ENCODE measurements at regions not wholly inside any gene's neighbourhood (a gene's known extent, or its start where the extent isn't known, plus 50 kb on each side); places are given as distances from the start of the nearest gene placed in this dataset.
A peak's percentile ranks its signal among the peaks of the same experiment; 100 is the strongest.

DNA sequence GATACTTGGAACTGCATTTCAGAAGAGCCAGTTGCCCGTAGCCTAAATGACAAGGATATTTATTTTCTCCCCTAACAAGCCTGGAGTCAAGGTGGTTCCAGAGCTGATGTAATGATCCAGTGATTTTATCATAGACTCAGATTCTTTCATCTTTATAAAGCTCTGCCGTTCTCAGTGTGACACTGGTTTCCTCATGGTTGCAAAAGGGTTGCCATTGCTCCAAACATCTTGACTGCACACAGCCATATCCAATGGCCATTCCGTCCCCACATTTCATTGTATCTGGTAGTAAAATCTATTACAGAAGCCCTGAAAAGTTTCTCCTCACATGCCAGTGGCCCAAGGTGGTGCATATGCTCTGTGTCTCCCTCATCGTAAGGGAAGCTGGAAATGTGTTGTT is 63.1 kb upstream of the SDK2 start:
- H3K9me3 ChIP-seq, result peaks cover 0 to 6% (median 0%) of the 10 kb centered on the region in 3 donors
- H3K36me3 ChIP-seq, result no peaks in the 10 kb centered on the region
- H3K4me1 ChIP-seq, result no peaks in the 10 kb centered on the region
- intact Hi-C loops (cut with DNase I; ENCODE audit: low total_unique reads), result no loop called here
- no peak overlapping the region for H3K27ac ChIP-seq
- no peak overlapping the region for H3K4me3 ChIP-seq
- peaks cover 0 to 58% of the 10 kb centered on the region in 2 donors for H3K27me3 ChIP-seq
- DNase-seq, result no peak
- TF ChIP-seq, protein P1, sequence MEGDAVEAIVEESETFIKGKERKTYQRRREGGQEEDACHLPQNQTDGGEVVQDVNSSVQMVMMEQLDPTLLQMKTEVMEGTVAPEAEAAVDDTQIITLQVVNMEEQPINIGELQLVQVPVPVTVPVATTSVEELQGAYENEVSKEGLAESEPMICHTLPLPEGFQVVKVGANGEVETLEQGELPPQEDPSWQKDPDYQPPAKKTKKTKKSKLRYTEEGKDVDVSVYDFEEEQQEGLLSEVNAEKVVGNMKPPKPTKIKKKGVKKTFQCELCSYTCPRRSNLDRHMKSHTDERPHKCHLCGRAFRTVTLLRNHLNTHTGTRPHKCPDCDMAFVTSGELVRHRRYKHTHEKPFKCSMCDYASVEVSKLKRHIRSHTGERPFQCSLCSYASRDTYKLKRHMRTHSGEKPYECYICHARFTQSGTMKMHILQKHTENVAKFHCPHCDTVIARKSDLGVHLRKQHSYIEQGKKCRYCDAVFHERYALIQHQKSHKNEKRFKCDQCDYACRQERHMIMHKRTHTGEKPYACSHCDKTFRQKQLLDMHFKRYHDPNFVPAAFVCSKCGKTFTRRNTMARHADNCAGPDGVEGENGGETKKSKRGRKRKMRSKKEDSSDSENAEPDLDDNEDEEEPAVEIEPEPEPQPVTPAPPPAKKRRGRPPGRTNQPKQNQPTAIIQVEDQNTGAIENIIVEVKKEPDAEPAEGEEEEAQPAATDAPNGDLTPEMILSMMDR (IDR thresholded peaks at IDR 0.05), result no peak

DNA sequence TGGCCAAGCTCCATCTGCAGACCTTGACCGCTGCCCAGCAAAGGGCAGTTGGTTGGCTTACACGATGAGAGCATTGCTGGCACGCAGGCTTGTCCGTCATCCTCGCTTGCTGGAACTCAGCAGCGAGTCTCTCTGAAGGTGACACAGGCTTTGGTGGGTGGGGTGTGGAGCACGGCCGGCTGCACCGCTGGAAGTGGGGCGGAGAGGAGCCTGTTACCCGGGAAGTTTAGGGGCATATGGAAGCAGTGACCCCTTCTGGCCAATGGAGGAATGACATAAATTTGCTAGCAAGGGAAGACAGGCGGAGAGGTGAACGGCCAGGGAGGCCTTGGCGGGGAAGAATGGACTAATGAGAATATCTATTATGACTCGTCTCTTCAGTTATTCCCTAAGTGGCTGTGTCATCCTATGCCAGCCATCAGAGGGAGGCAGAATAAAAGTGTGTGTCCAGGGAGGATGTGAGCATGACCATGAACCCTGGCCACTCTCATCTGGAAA is 65.9 kb upstream of the SDK2 start:
- Histone ChIP-seq H3K9me3 (peaks cover 0 to 6% (median 0%) of the 10 kb centered on the region in 3 donors), H3K36me3 (no peaks in the 10 kb centered on the region), H3K4me1 (no peaks in the 10 kb centered on the region), H3K27ac (no peak overlapping the region), H3K4me3 (no peak overlapping the region), H3K27me3 (peaks cover 0 to 60% of the 10 kb centered on the region in 2 donors)
- TF ChIP-seq, protein P1 (IDR thresholded peaks at IDR 0.05), result peak; percentile 52 to 63
- peak in 1 of 2 donors; percentile 34 for DNase-seq
- intact Hi-C loops (cut with DNase I; ENCODE audit: low total_unique reads), result loop anchor here (5.0 to 10.0 kb wide), 2 partner anchors 115 to 283 kb away; no protein-coding TSS in a partner anchor

DNA sequence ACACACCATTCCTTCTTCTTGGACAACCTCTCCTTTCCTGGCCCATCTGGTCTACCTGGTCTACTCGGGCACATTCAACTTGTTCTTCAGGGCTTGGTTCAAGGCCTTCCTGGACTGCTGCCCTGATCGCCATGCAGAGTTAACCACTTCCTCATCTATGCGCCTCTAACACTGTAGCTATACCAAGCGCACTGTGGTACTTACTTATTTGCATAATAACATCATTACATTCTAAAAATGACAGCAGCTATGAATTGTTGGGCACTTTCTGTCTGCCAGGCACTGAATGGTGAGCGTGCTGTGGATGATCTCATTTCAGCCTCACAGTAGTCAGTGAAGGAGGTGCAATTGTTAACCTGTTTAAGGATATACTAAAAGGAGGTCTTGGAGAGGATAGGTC is 66.9 kb upstream of the SDK2 start:
- H3K27me3 ChIP-seq, result peaks cover 0 to 69% of the 10 kb centered on the region in 2 donors
- intact Hi-C loops (cut with DNase I; ENCODE audit: low total_unique reads), result loop anchor here (5.0 to 10.0 kb wide), 2 partner anchors 116 to 284 kb away; no protein-coding TSS in a partner anchor
- TF ChIP-seq, protein P1 (IDR thresholded peaks at IDR 0.05), result no peak
- no peak overlapping the region for H3K27ac ChIP-seq
- no peak overlapping the region for H3K4me3 ChIP-seq
- no peak for DNase-seq
- H3K36me3 ChIP-seq, result no peaks in the 10 kb centered on the region
- no peaks in the 10 kb centered on the region for H3K4me1 ChIP-seq
- H3K9me3 ChIP-seq, result peaks cover 0 to 6% (median 0%) of the 10 kb centered on the region in 3 donors

DNA sequence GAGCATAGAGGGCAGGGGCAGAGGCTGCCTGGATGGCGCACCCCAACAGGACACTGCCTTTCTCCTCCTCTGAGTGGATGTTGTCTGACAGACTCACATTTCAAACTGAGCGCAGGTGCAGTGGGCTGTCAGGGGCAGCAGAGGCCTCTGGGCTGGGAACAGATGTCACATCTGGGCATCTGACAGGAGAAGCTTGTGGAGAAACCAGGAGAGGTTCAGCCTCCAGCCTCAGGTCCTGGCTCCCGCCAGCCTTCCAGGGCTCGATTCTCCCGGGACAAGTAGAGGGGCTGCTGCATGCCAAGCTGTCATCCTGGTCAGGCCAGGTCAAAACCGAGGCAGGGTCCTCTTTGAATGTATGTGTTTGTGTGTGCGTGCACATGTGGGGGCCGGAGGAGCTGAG is 67.7 kb upstream of the SDK2 start:
- intact Hi-C loops (cut with DNase I; ENCODE audit: low total_unique reads), result loop anchor here (5.0 to 10.0 kb wide), 2 partner anchors 117 to 285 kb away; no protein-coding TSS in a partner anchor
- TF ChIP-seq, protein P1 (IDR thresholded peaks at IDR 0.05), result no peak
- H3K9me3 ChIP-seq, result peaks cover 0 to 6% (median 0%) of the 10 kb centered on the region in 3 donors
- no peaks in the 10 kb centered on the region for H3K36me3 ChIP-seq
- H3K27ac ChIP-seq, result no peak overlapping the region
- H3K27me3 ChIP-seq, result peaks cover 0 to 70% of the 10 kb centered on the region in 2 donors
- H3K4me3 ChIP-seq, result no peak overlapping the region
- no peaks in the 10 kb centered on the region for H3K4me1 ChIP-seq
- DNase-seq, result no peak

DNA sequence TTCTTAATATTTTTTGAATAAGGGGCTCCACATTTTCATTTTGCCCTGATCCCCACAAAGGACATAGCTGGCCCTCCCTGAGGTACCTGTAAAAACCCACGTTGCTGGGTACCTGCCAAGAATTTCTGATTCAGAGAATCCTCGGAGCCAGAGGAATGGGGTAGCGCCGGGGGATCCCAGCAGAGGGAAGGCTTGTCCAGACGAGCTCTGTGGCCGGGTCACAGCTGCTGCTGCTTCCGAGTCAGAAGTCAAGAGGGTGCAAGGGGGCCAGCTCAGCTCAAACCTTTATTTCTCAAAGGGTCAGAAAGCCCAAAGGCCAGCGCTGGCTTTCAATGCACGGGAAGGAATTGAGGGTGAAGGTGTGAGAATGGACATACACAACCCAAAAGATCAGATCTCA is 68.9 kb upstream of the SDK2 start:
- TF ChIP-seq, protein P1 (IDR thresholded peaks at IDR 0.05), result no peak
- no peaks in the 10 kb centered on the region for H3K36me3 ChIP-seq
- no peak overlapping the region for H3K27ac ChIP-seq
- no peak for DNase-seq
- H3K9me3 ChIP-seq, result no peaks in the 10 kb centered on the region
- H3K27me3 ChIP-seq, result peaks cover 0 to 69% of the 10 kb centered on the region in 2 donors
- H3K4me3 ChIP-seq, result no peak overlapping the region
- H3K4me1 ChIP-seq, result no peaks in the 10 kb centered on the region
- intact Hi-C loops (cut with DNase I; ENCODE audit: low total_unique reads), result loop anchor here (5.0 to 10.0 kb wide), 2 partner anchors 118 to 286 kb away; no protein-coding TSS in a partner anchor

Data from tibial artery (tissue), 4 donors.